ENCODE measurements at regions not wholly inside any gene's neighbourhood (a gene's known extent, or its start where the extent isn't known, plus 50 kb on each side); places are given as distances from the start of the nearest gene placed in this dataset.

DNA sequence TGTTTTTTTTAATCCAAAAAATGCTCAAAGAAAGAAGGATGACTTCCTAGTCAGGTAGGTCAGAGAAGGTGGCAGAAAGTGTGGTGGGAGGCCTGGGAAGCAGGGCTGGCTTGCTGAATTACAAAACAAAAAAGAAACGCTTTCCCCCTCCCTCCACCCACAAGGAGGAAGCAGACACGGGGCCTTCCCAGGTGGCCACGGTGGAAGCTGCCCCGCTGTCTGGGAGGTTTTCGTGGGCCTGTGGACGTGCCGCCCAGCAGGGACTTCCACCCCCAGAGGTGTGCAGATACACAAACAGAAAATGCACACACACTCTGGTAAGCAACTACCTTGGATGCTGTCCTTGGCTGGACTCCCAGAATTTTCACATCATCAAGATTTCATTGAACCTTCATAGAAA is 198.2 kb upstream of the CDH4 start:
- peak in 1 of 6 donors; percentile 13 for DNase-seq (ENCODE audit: low read depth in 4 of 6, low spot score in 6 of 6)
- 47% methylated on average over 7 of the region's 7 CpGs for WGBS (ENCODE audit: insufficient coverage)

DNA sequence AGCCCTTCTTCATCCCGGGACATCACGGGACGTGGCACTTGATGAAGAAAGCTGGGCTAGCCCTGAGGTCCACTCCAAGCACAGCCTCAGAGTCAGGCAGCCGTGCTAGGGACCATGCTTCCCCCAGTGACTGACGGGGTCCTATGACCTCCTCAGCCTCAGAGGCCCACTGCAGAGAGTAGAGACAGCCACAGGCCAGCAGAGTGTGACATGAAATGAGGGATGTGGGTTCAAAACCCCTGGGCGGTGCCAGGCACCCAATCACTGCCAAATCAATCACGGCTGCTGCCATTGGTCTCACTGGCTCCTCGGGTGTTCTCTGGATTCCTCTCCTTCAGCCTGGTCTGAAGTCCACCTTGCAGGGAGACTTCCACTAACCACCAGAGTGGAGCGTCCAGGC is 197.7 kb upstream of the CDH4 start:
- peaks cover 34% of the 10 kb centered on the region for H3K4me1 ChIP-seq (ENCODE audit: control insufficient read depth, insufficient read depth, low read length)
- no peaks in the 10 kb centered on the region for H3K9me3 ChIP-seq (ENCODE audit: control insufficient read depth, insufficient read depth, low read length)
- DNase-seq (ENCODE audit: low read depth in 4 of 6, low spot score in 6 of 6), result no peak
- no peaks in the 10 kb centered on the region for H3K36me3 ChIP-seq (ENCODE audit: control insufficient read depth, insufficient read depth, low read length)
- H3K4me3 ChIP-seq (ENCODE audit: low read depth, low read length), result no peak overlapping the region
- no peak overlapping the region for H3K27ac ChIP-seq (ENCODE audit: low read depth, low read length)
- 95% methylated on average over 6 of the region's 9 CpGs for WGBS (ENCODE audit: insufficient coverage)
- H3K27me3 ChIP-seq (ENCODE audit: control insufficient read depth, insufficient read depth, low read length), result no peaks in the 10 kb centered on the region

More for the DNA sequence above, 198.2 kb upstream of the CDH4 start:
- no peak overlapping the region for H3K4me3 ChIP-seq (ENCODE audit: low read depth, low read length)
- H3K36me3 ChIP-seq (ENCODE audit: control insufficient read depth, insufficient read depth, low read length), result no peaks in the 10 kb centered on the region
- H3K27me3 ChIP-seq (ENCODE audit: control insufficient read depth, insufficient read depth, low read length), result no peaks in the 10 kb centered on the region
- peaks cover 34% of the 10 kb centered on the region for H3K4me1 ChIP-seq (ENCODE audit: control insufficient read depth, insufficient read depth, low read length)
- no peak overlapping the region for H3K27ac ChIP-seq (ENCODE audit: low read depth, low read length)
- no peaks in the 10 kb centered on the region for H3K9me3 ChIP-seq (ENCODE audit: control insufficient read depth, insufficient read depth, low read length)

DNA sequence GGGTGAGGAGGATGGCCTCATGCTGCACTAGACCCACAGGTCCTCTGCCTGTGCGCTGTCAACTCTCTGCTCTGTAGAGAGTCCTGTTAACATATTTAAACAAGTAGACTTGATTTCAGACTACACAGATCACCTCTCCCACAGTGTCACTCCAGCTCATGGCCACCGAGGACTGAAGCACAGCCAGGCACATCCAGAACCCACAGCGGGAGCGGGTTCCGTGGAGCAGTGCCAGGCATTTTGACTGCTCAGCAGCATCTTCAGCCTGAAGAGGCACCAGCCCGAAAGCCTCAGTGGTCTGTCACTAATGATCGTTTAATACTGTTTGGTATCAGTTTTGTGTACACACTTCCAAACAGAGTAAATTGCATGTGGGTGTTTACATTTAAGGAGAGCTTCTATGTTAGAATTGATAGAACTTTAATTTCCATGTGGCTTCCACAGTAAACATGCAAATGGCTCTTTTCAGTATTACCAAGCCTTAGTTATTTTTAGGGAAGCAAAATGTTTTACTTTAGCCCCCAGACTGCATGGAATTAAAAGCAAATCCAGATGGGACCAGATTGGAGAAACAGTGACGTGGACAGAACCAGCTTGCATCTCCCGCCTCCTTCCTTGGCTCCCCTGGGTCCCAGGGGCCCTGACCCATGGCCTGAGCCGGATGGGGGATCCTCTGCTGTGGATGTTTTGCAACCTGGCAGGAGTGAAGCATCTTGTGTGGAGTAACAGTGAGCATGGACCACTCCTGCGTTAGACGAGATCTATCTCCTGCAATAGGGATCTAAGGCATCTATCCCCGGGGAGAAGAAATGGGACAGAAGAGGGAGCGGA is 196.7 kb upstream of the CDH4 start:
- H3K9me3 ChIP-seq (ENCODE audit: control insufficient read depth, insufficient read depth, low read length), result no peaks in the 10 kb centered on the region
- no peaks in the 10 kb centered on the region for H3K36me3 ChIP-seq (ENCODE audit: control insufficient read depth, insufficient read depth, low read length)
- peak in 2 of 6 donors; percentile 22 to 34 for DNase-seq (ENCODE audit: low read depth in 4 of 6, low spot score in 6 of 6)
- H3K4me3 ChIP-seq (ENCODE audit: low read depth, low read length), result no peak overlapping the region
- 76% methylated on average over 11 of the region's 14 CpGs for WGBS (ENCODE audit: insufficient coverage)
- no peak overlapping the region for H3K27ac ChIP-seq (ENCODE audit: low read depth, low read length)
- no peaks in the 10 kb centered on the region for H3K27me3 ChIP-seq (ENCODE audit: control insufficient read depth, insufficient read depth, low read length)
- H3K4me1 ChIP-seq (ENCODE audit: control insufficient read depth, insufficient read depth, low read length), result peaks cover 34% of the 10 kb centered on the region

DNA sequence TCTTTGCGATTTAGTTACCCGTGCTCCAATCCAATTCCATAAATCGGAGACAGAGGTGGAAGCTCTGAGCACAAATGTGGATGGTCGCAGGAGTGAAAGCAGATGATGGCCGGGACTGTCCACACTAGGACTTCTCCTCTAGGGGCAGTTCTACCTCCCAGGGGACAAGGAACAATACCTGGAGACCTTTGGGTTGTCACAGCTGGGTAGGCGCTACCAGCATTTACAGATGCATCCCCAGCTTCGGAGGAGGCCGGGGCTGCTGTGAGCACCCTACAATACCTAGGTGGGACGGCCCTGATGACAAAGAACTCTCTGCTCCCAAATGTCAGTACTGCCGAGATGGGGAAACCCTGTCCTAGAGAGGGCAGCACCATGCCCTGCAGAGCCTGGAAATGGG is 195.9 kb upstream of the CDH4 start:
- no peak overlapping the region for H3K27ac ChIP-seq (ENCODE audit: low read depth, low read length)

DNA sequence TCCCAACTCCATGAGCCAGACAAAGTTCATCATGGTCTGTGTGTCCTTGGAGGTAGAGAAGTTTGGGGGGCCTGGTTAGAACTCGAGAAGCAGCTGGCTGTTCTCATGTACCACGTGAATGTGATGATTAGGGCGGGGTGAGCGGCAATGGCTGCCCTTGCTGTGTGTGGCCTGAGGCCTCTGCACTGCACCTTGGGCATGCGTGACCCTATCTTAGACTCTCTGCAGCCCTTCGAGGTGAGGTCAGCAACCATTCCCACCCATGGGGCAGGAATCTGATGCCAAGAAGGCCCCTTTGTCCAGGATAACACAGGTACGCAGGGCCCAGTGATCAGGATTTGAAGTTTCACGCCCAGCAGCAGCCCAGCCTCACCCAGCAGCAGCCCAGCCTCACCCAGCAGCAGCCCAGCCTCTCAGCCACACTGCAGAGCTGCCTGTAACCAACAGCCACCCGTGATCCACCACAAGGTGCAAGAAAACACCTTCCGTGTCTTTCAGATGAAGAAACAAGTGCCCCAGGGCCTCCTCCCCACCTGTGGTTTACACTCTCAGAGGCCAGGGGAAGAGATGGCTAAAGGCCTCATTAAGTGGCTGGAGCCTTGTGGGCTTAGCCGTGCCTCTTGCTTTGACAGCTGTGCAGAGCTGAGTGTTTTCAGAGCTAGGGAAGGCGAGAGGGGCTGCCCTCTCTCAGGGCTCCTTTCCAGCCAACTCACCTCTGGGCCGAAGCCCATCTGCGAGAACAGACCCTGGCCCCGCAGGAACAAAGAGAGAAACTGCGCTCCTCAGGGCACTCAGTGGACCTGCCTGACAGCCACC is 195.2 kb upstream of the CDH4 start:
- Histone ChIP-seq H3K4me1 (ENCODE audit: control insufficient read depth, insufficient read depth, low read length) (peaks cover 34% of the 10 kb centered on the region), H3K9me3 (ENCODE audit: control insufficient read depth, insufficient read depth, low read length) (no peaks in the 10 kb centered on the region), H3K27me3 (ENCODE audit: control insufficient read depth, insufficient read depth, low read length) (no peaks in the 10 kb centered on the region), H3K4me3 (ENCODE audit: low read depth, low read length) (no peak overlapping the region), H3K36me3 (ENCODE audit: control insufficient read depth, insufficient read depth, low read length) (no peaks in the 10 kb centered on the region), H3K27ac (ENCODE audit: low read depth, low read length) (no peak overlapping the region)
- peak in 1 of 6 donors; percentile 21 for DNase-seq (ENCODE audit: low read depth in 4 of 6, low spot score in 6 of 6)
- WGBS (ENCODE audit: insufficient coverage), result 82% methylated on average over 15 of the region's 16 CpGs

More for the DNA sequence above, 195.9 kb upstream of the CDH4 start:
- no peak overlapping the region for H3K4me3 ChIP-seq (ENCODE audit: low read depth, low read length)
- DNase-seq (ENCODE audit: low read depth in 4 of 6, low spot score in 6 of 6), result no peak
- H3K27me3 ChIP-seq (ENCODE audit: control insufficient read depth, insufficient read depth, low read length), result no peaks in the 10 kb centered on the region
- no peaks in the 10 kb centered on the region for H3K9me3 ChIP-seq (ENCODE audit: control insufficient read depth, insufficient read depth, low read length)
- WGBS (ENCODE audit: insufficient coverage), result 82% methylated on average over 10 of the region's 10 CpGs
- no peaks in the 10 kb centered on the region for H3K36me3 ChIP-seq (ENCODE audit: control insufficient read depth, insufficient read depth, low read length)
- H3K4me1 ChIP-seq (ENCODE audit: control insufficient read depth, insufficient read depth, low read length), result peaks cover 34% of the 10 kb centered on the region

DNA sequence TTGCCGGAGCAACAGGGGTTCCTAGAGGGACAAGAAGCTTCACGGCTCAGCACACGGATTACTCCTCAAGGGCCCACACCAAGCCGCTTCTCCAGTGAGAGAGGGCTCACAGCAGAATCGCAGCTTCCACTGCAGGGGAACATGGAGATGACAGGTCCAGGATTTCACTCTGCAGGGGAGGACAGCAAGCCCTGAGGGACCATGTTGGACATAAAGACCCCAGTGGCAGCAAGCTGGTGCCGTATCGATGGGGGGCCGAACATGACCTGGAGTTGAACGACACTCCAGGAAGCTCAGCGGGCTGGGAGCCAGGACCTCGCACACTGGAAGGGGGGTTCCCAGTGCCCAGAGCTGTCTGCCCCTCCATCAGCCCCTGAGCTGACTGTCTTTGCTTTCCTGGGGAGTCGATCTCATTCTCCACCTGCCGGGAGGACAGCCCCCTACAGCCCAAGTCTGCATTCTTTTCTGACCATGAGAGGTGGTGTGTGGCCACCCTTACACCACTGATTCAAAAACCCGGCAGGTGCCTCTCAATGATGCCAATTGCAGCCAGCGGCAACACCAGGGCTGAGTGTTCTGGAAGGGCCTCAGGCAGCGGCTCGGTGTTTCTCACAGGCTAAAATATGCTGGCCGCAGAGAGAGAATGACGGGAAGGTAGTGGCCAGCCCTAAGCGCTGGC is 194.5 kb upstream of the CDH4 start:
- 65% methylated on average over 19 of the region's 20 CpGs for WGBS (ENCODE audit: insufficient coverage)
- no peaks in the 10 kb centered on the region for H3K27me3 ChIP-seq (ENCODE audit: control insufficient read depth, insufficient read depth, low read length)
- H3K4me1 ChIP-seq (ENCODE audit: control insufficient read depth, insufficient read depth, low read length), result peaks cover 29% of the 10 kb centered on the region
- no peak overlapping the region for H3K27ac ChIP-seq (ENCODE audit: low read depth, low read length)
- DNase-seq (ENCODE audit: low read depth in 4 of 6, low spot score in 6 of 6), result no peak
- H3K4me3 ChIP-seq (ENCODE audit: low read depth, low read length), result no peak overlapping the region
- no peaks in the 10 kb centered on the region for H3K9me3 ChIP-seq (ENCODE audit: control insufficient read depth, insufficient read depth, low read length)
- no peaks in the 10 kb centered on the region for H3K36me3 ChIP-seq (ENCODE audit: control insufficient read depth, insufficient read depth, low read length)

DNA sequence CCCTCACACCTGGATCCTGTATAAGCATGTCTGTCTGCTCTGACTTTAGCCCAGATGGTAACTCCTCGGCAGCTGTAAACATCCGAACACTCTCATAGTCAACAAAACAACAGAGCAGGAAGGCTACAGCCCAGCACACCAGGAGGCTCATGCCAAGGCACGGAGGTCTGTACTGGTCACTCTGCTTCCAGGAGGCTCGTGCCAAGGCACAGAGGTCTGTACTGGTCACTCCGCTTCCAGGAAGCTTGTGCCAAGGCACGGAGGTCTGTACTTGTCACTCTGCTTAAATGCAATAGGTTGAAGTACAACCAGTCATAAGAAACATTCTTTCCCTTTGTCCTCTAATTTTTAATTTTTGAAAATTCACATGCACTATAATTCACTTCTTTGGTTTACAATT is 190.1 kb upstream of the CDH4 start:
- no peak overlapping the region for H3K4me3 ChIP-seq (ENCODE audit: low read depth, low read length)
- H3K4me1 ChIP-seq (ENCODE audit: control insufficient read depth, insufficient read depth, low read length), result peaks cover 11% of the 10 kb centered on the region
- no peak for DNase-seq (ENCODE audit: low read depth in 4 of 6, low spot score in 6 of 6)
- 63% methylated on average over 6 of the region's 6 CpGs for WGBS (ENCODE audit: insufficient coverage)
- H3K27me3 ChIP-seq (ENCODE audit: control insufficient read depth, insufficient read depth, low read length), result no peaks in the 10 kb centered on the region
- no peaks in the 10 kb centered on the region for H3K36me3 ChIP-seq (ENCODE audit: control insufficient read depth, insufficient read depth, low read length)
- H3K9me3 ChIP-seq (ENCODE audit: control insufficient read depth, insufficient read depth, low read length), result no peaks in the 10 kb centered on the region
- H3K27ac ChIP-seq (ENCODE audit: low read depth, low read length), result no peak overlapping the region

DNA sequence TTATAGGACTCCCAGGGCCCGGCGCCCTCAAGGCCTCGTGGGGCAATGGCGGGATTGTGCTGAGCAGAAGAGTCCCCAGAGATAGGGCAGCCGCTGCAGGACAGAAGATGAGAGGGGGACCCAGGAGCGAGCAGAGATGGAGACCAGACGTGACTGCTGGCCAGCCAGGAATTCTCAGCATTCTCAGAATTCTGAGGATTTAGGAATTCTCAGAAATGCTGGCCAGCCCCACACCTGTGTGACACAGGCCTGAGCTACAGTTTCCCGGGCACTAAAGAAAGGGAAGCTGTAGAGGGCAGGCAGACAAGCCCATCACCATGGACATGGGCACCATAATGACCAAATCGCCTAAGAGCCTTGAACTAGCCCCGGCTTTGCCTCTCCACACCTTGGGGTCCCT is 186.2 kb upstream of the CDH4 start:
- Histone ChIP-seq H3K4me3 (ENCODE audit: low read depth, low read length) (no peak overlapping the region), H3K27me3 (ENCODE audit: control insufficient read depth, insufficient read depth, low read length) (no peaks in the 10 kb centered on the region), H3K36me3 (ENCODE audit: control insufficient read depth, insufficient read depth, low read length) (no peaks in the 10 kb centered on the region), H3K9me3 (ENCODE audit: control insufficient read depth, insufficient read depth, low read length) (no peaks in the 10 kb centered on the region), H3K27ac (ENCODE audit: low read depth, low read length) (no peak overlapping the region), H3K4me1 (ENCODE audit: control insufficient read depth, insufficient read depth, low read length) (peaks cover 4% of the 10 kb centered on the region)
- 80% methylated on average over 8 of the region's 10 CpGs for WGBS (ENCODE audit: insufficient coverage)
- no peak for DNase-seq (ENCODE audit: low read depth in 4 of 6, low spot score in 6 of 6)

DNA sequence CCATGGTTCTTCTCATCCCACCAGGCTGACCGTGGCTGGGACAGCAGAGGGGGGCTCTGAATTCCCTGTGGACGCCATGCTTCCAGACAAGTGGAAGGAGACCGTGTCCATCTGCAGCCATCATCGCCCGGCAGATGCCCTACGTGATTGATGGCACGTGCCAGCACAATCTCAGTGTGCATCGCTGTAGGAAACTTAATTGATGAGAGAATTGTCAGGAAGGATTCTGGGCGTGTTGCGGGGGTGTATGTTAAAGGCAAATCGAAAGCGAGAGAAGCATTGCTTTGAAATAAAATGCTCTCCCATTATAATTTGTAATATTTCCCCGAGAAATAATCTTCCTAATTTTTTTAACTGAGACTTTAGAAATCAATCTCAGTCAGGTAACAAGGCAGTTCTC is 185.5 kb upstream of the CDH4 start:
- WGBS (ENCODE audit: insufficient coverage), result 64% methylated on average over 2 of the region's 13 CpGs
- no peaks in the 10 kb centered on the region for H3K9me3 ChIP-seq (ENCODE audit: control insufficient read depth, insufficient read depth, low read length)
- no peaks in the 10 kb centered on the region for H3K27me3 ChIP-seq (ENCODE audit: control insufficient read depth, insufficient read depth, low read length)
- H3K36me3 ChIP-seq (ENCODE audit: control insufficient read depth, insufficient read depth, low read length), result no peaks in the 10 kb centered on the region
- peaks cover 4% of the 10 kb centered on the region for H3K4me1 ChIP-seq (ENCODE audit: control insufficient read depth, insufficient read depth, low read length)
- no peak overlapping the region for H3K27ac ChIP-seq (ENCODE audit: low read depth, low read length)
- no peak overlapping the region for H3K4me3 ChIP-seq (ENCODE audit: low read depth, low read length)
- DNase-seq (ENCODE audit: low read depth in 4 of 6, low spot score in 6 of 6), result peak in 1 of 6 donors; percentile 44
